HG03196 (cell line): ENCODE measurements at regions not wholly inside any gene's neighbourhood (a gene's known extent, or its start where the extent isn't known, plus 50 kb on each side); places are given as distances from the start of the nearest gene placed in this dataset.

Experiments used
- ATAC-seq: cut with Tn5 transposase; IDR thresholded peaks from one replicate; pipeline ENCODE4 v1.9.1; 2021; ENCODE audit not compliant: unreplicated experiment

- no peak for ATAC-seq
Observed at GRCh38 chr17:45679426-45679825, 104.7 kb upstream of the CRHR1 start.

GRCh38 chr17:45680360-45680759 is 103.8 kb upstream of the CRHR1 start:
- ATAC-seq: no peak

- ATAC-seq: no peak
Observed at GRCh38 chr17:45681706-45682105, 102.4 kb upstream of the CRHR1 start.

GRCh38 chr17:45686250-45686649 is 97.9 kb upstream of the CRHR1 start:
- ATAC-seq: no peak

GRCh38 chr17:45687594-45687993 is 96.5 kb upstream of the CRHR1 start:
- ATAC-seq: no peak

- no peak for ATAC-seq
Observed at GRCh38 chr17:45688353-45688752, 95.8 kb upstream of the CRHR1 start.

DNA sequence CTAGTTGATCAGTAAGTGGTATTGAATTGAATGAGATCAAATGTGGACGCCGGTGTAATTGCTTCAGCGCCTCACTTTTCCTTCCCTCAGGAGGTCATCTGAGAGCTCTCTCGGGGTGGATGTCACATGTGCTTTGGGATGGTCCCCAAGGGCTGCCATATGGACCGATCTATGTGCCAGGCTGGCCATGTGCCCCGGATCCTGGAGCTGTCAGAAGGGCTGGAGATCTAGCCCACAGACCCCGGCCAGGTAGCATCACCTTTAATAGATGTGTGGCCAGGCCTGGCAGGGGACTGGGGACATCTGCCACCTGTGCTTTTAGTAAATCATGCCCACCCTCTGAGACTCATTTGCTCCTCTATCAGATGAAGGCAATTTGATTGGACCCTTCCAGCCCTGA is 95.3 kb upstream of the CRHR1 start:
- no peak for ATAC-seq

DNA sequence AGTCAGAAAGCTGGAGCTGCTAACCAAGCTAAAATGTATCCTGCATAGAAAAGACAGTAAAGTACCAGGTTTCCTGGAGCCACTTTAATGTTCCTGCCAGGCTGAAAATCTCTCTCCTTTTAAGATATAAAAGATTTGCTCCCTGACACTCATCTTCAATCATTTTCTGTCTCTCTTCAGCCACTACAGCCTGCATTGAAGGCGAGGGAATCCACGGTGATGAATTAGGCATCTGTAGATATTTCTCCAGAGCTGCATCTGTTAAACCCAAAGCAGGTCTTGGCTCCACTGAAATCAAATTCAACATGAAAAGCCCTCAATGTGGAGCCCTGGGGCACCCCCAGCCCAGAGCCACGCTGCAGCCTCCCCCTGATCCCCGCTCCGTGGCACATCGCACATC is 94.7 kb upstream of the CRHR1 start:
- no peak for ATAC-seq

GRCh38 chr17:45690625-45691275 is 93.4 kb upstream of the CRHR1 start:
- ATAC-seq: no peak

- no peak for ATAC-seq
Observed at GRCh38 chr17:45692661-45693060, 91.5 kb upstream of the CRHR1 start.

GRCh38 chr17:45693792-45694191 is 90.3 kb upstream of the CRHR1 start:
- ATAC-seq: no peak

DNA sequence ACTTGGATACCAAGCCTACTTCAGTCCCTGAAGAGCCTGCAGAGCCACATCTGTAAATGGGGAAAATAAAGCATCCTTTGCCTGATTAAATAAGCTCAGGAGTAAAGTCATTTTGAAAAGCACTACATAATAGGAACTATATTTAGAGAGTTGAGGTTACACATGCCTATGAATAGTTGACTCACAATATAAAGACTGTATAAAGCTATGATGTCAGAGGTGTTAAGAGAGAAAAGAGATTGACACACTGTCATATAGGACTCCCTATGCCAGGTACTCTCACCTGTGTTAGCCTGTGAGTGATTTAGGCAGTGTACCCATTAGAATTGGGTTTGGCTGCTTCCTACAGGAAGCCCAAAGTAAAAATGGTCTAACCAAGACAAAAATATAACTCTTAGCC is 87.7 kb upstream of the CRHR1 start:
- no peak for ATAC-seq

DNA sequence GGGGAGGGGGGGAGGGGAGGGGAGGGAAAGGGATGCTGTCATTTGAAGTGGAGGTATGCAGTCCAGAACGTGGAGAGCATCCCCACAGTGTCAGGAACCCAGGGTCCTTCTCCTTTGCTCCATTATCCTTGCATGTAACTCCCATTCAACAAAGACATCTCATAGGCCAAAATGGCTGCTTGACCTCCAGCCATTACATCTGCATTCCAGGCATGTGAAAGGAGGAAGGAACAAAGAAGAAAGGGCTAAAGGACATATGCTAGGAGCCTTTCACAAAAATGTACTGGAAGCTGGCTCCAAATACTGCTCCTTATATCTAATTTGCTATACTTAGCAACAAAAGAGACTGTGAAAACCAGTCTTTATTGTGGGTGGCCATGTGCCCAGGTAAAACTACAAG is 87.0 kb upstream of the CRHR1 start:
- no peak for ATAC-seq

- no peak for ATAC-seq
Observed at GRCh38 chr17:45700171-45701090, 83.7 kb upstream of the CRHR1 start.

DNA sequence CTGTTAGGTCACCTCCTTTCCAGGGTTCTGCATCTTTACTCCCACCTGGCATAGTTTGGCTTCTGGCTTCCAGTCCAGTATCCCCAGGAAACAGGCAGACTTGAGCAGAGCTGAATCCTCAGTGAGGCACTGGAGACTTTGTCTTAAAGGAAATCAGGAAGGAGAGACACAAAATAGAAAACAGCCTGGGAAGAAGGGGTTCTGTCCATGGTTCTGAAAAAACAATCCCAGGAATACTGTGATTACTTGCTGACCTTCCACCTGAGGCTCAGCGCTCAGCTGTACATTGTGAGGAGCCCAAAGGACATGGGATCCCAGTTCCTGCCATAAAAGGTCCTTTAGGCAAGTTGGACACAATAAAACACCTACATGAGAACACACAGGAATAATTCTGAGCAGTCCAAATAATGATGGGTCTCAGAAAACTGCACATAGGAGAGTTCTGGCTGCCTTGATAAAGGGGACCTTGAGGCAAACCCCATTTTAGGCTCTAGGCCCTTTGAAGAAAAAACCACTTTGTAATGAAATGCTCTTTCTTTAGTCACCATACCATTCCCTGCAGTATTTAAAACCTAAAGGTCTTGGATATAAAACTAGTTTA is 81.4 kb upstream of the CRHR1 start:
- no peak for ATAC-seq

GRCh38 chr17:45703348-45703747 is 80.8 kb upstream of the CRHR1 start:
- no peak for ATAC-seq

- no peak for ATAC-seq
Observed at GRCh38 chr17:45703806-45704205, 80.3 kb upstream of the CRHR1 start.

GRCh38 chr17:45704251-45704650 is 79.9 kb upstream of the CRHR1 start:
- no peak for ATAC-seq

GRCh38 chr17:45705123-45706009 is 78.8 kb upstream of the CRHR1 start:
- ATAC-seq: no peak

DNA sequence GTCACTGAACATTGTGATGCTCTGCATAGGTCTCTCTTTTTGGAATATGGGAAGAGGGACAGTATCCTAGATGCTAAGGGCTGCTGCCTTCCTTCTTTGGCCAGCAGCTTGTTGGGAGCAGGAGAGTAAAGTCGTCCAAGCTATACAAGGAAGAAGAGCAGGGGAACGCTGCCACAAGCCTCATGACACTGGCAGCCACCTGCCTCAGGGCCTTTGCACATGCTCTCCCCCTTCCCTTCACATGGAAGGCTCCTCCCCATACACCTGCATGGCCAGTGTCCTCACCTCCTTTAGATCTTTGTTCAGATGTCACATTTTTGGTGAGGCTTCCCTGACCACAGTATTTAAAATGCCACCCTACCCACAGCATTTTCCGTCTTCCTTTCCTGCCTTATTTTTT is 78.1 kb upstream of the CRHR1 start:
- ATAC-seq: no peak

GRCh38 chr17:45708707-45709290 is 75.3 kb upstream of the CRHR1 start:
- ATAC-seq: no peak
